K562 (cell line): ENCODE measurements at regions not wholly inside any gene's neighbourhood (a gene's known extent, or its start where the extent isn't known, plus 50 kb on each side); places are given as distances from the start of the nearest gene placed in this dataset.
A peak's percentile ranks its signal among the peaks of the same experiment; 100 is the strongest.
"Not testable (repeated sequence)": the region's sequence is repeated elsewhere in the genome, so short reads cannot be mapped to it uniquely, and the experiment has no call there.

Source experiments
- ATAC-seq: fragments of 200-7000 bp; cut with Tn5 transposase; 3 replicates; pipeline ENCODE4 v1.9.1; 2020; ENCODE audit warnings: moderate library complexity
- BruUV-seq: library from RNA; stranded (reverse); fragments of 400-500 nt; replicated peaks from 2 replicates; lab custom pipeline; 2021; lab: Mats Ljungman, UMichigan
- CTCF ChIA-PET: fragments of 300-600 bp; formaldehyde crosslinking; extraction: SDS; loops from one replicate; lab custom pipeline; 2021; ENCODE audit warnings: low intra/inter-chr PET ratio; lab: Yijun Ruan, JAX
- POLR2A ChIA-PET: fragments of 300-600, 350-650 bp; sonication (Branson Sonifier 250); formaldehyde crosslinking; extraction: SDS; loops from one replicate; lab custom pipeline; 2021; ENCODE audit warnings: antibody characterized with exemption, inconsistent platforms; lab: Yijun Ruan, JAX
- DNase-seq, 4 experiments: peaks; one replicate each; pipeline versions ENCODE4 v3.0.0 to v3.0.0-alpha.2; 2011 to 2018; ENCODE audit warnings: low spot score in 3 of 4, mixed read lengths in 3 of 4; ENCODE audit errors: extremely low read depth in 1 of 4
- FAIRE-seq: peaks from 2 replicates; lab custom pipeline; 2011; peaks lifted over from hg19 to GRCh38; lab: Jason Lieb, UNC
- H2AFZ ChIP-seq: 2 replicates; pipeline ENCODE4 v1.6.0; 2011; ENCODE audit warnings: low read depth, low read length, control low read depth, inconsistent platforms
- H3K27ac ChIP-seq: fragments of 200-600 bp; 3 replicates; pipeline ENCODE4 v1.8.0; 2011; ENCODE audit warnings: low read depth, mild to moderate bottlenecking, control low read depth, inconsistent platforms, low read length, moderate library complexity, mixed read lengths; ENCODE audit errors: extremely low read depth
- H3K27me3 ChIP-seq, 2 experiments: fragments of 300-600 bp in 1 of 2; 2 replicates in 1 of 2; 3 replicates in 1 of 2; pipeline versions ENCODE4 v1.6.0 to v1.8.0; 2011; ENCODE audit warnings: inconsistent platforms in 2 of 2, low read length in 2 of 2, mild to moderate bottlenecking in 1 of 2, mixed read lengths in 1 of 2, moderate library complexity in 1 of 2; ENCODE audit not compliant: control insufficient read depth in 2 of 2, insufficient read depth in 2 of 2
- H3K36me3 ChIP-seq: fragments of 300-600 bp; 3 replicates; pipeline ENCODE4 v1.8.0; 2011; ENCODE audit warnings: mild to moderate bottlenecking, low read length, inconsistent platforms; ENCODE audit not compliant: control insufficient read depth, insufficient read depth
- H3K4me1 ChIP-seq, 2 experiments: fragments of 200-600 bp in 1 of 2; replicated peaks in 1 of 2; 2 replicates in 1 of 2; 3 replicates in 1 of 2; pipeline versions ENCODE4 v1.5.1 to v1.8.0; 2011; ENCODE audit warnings: inconsistent platforms in 2 of 2, low read length in 2 of 2, mild to moderate bottlenecking in 1 of 2, mixed read lengths in 1 of 2, moderate library complexity in 1 of 2; ENCODE audit not compliant: control insufficient read depth in 2 of 2, insufficient read depth in 2 of 2
- H3K4me2 ChIP-seq: 2 replicates; pipeline ENCODE4 v1.6.1; 2011; ENCODE audit warnings: low read length, control low read depth, inconsistent platforms, mixed read lengths; ENCODE audit not compliant: insufficient read depth
- H3K4me3 ChIP-seq: fragments of 200-600 bp; sonication (generic), shearing (Covaris generic); 2 replicates; pipeline ENCODE4 v1.5.1; 2016; ENCODE audit warnings: control low read depth, inconsistent platforms
- H3K79me2 ChIP-seq: fragments of 200-600 bp; 3 replicates; pipeline ENCODE4 v1.8.0; 2011; ENCODE audit warnings: low read length, inconsistent platforms; ENCODE audit not compliant: control insufficient read depth, insufficient read depth
- H3K9ac ChIP-seq, 2 experiments: 2 replicates each; pipeline versions ENCODE4 v1.6.0 to v1.6.1; 2011; ENCODE audit warnings: low read depth in 2 of 2, low read length in 2 of 2, control low read depth in 1 of 2, inconsistent platforms in 1 of 2, mild to moderate bottlenecking in 1 of 2, mixed read lengths in 1 of 2; ENCODE audit not compliant: insufficient read depth in 1 of 2
- H3K9me1 ChIP-seq: one replicate; pipeline ENCODE4 v1.6.0; 2011; ENCODE audit warnings: inconsistent platforms, mild to moderate bottlenecking, low read length, moderate library complexity; ENCODE audit not compliant: control insufficient read depth, insufficient read depth
- H3K9me3 ChIP-seq: replicated peaks from 2 replicates; pipeline ENCODE4 v1.5.1; 2011; ENCODE audit warnings: low read depth, low read length, inconsistent platforms; ENCODE audit not compliant: control insufficient read depth, insufficient read depth
- H4K20me1 ChIP-seq: replicated peaks from 2 replicates; pipeline ENCODE4 v1.6.1; 2011; ENCODE audit warnings: low read length, inconsistent platforms, mixed read lengths; ENCODE audit not compliant: control insufficient read depth, insufficient read depth
- ESRRA ChIP-seq: fragments of 450-650 bp; IDR thresholded peaks from 2 replicates; pipeline ENCODE4 v1.6.1; 2014; ENCODE audit warnings: low read depth, mild to moderate bottlenecking, moderate library complexity, borderline replicate concordance
- NFIC ChIP-seq: fragments of 450-650 bp; IDR thresholded peaks from 2 replicates; pipeline ENCODE4 v1.6.1; 2017; ENCODE audit warnings: mild to moderate bottlenecking, inconsistent platforms
- POLR2G ChIP-seq: fragments of 200-400 bp; formaldehyde crosslinking; IDR thresholded peaks from 2 replicates; pipeline ENCODE4 v1.6.1; 2017; ENCODE audit warnings: low read depth, mild to moderate bottlenecking, antibody characterized with exemption, low read length, moderate library complexity
- SP1 ChIP-seq: sonication (generic); formaldehyde crosslinking; IDR thresholded peaks from 2 replicates; pipeline ENCODE4 v1.8.1; 2022; ENCODE audit warnings: mild to moderate bottlenecking, missing genetic modification reagents
- XRCC3 ChIP-seq: fragments of 450-650 bp; IDR thresholded peaks from 2 replicates; pipeline ENCODE4 v1.6.1; 2017; ENCODE audit warnings: mild to moderate bottlenecking, moderate library complexity
- ZNF121 ChIP-seq: sonication (generic); formaldehyde crosslinking; conservative IDR thresholded peaks from 2 replicates; pipeline ENCODE4 v1.8.0; 2022; ENCODE audit warnings: missing genetic modification reagents
- ZNF146 ChIP-seq: IDR thresholded peaks from one replicate; pipeline ENCODE4 v1.6.1; 2018; ENCODE audit warnings: missing compliant biosample characterization; ENCODE audit not compliant: unreplicated experiment
- ZNF444 ChIP-seq: fragments of 250-450 bp; sonication (Bioruptor Pico); IDR thresholded peaks from 2 replicates; pipeline ENCODE4 v1.4.0; 2020; ENCODE audit warnings: mild to moderate bottlenecking, moderate library complexity
- WGBS: fragments of 100-300 bp; shearing (Covaris generic); methylation state at CpG from one replicate; pipeline ENCODE4 v1.1.6; 2016; ENCODE audit warnings: low coverage, mixed read lengths; ENCODE audit not compliant: insufficient coverage; ENCODE audit errors: missing lambda C conversion rate; 5-methylcytosine and 5-hydroxymethylcytosine counted together
- in situ Hi-C: fragments of 300-500 bp; cut with MboI; formaldehyde crosslinking; loops from 4 replicates; pipeline ENCODE4 v1.15.0; 2018; ENCODE audit warnings: inconsistent platforms, mixed read lengths
- intact Hi-C: fragments of 100-400 bp; cut with micrococcal nuclease; formaldehyde crosslinking; loops from 2 replicates; pipeline ENCODE4 v1.14.2; 2022
- TF ChIP-seq, protein P1 (sequence below): fragments of 250-450 bp; sonication (Bioruptor Pico); IDR thresholded peaks from 2 replicates; pipeline ENCODE4 v1.6.1; 2021; ENCODE audit warnings: mild to moderate bottlenecking

DNA sequence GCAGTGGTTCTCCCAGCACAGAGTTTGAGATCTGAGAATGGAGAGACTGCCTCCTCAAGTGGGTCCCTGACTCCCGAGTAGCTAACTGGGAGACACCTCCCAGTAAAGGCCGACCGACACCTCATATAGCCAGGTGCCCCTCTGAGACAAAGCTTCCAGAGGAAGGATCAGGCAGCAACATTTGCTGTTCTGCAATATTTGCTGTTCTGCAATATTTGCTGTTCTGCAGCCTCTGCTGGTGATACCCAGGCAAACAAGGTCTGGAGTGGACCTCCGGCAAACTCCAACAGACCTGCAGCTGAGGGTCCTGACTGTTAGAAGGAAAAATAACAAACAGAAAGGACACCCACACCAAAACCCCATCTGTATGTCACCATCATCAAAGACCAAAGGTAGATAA lies 560.2 kb downstream of the SOX5 start:
- H3K27ac ChIP-seq, BruUV-seq, H3K36me3 ChIP-seq, DNase-seq, H3K4me2 ChIP-seq, H3K4me3 ChIP-seq, H3K9me3 ChIP-seq, in situ Hi-C loops, H3K9me1 ChIP-seq, H3K79me2 ChIP-seq, FAIRE-seq, H4K20me1 ChIP-seq, H2AFZ ChIP-seq, H3K9ac ChIP-seq, CTCF ChIA-PET, H3K4me1 ChIP-seq, intact Hi-C loops, ATAC-seq, H3K27me3 ChIP-seq: not testable (repeated sequence)
- 93% methylated on average over 2 of the region's 4 CpGs for WGBS
- POLR2A ChIA-PET = interaction anchor here (0.9 kb wide), 1 partner anchor 16 kb away, joined by 3 read pairs; no protein-coding TSS in a partner anchor

DNA sequence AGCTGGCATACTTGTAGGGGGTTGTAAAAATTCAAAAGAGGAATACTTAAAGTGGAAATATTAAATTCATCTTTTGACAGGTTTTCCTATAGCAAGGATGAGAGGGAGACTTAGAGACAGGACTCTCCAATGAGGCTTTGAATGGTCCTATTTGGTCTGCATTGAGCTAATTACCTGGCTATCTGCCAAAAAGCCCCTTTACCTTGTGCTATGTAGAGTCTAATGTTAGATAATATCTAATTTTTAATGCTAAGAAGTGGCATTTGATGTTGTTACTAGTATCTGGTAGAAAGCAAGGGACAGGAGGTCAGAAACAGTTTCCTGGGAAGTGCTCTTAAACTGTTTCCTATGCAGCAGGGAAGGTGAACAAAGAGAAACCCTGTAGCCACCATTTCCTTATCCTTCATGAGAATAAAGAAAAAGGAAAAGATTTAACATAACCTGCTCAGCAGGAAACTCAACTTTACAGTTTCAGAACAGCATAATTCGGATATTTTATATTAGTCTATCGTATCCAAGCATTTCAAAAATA lies 550.0 kb downstream of the SOX5 start:
- Histone ChIP-seq H2AFZ (no peak overlapping the region), H4K20me1 (no peaks in the 10 kb centered on the region), H3K9me1 (no peaks in the 10 kb centered on the region), H3K27me3 (no peaks in the 10 kb centered on the region), H3K9me3 (no peaks in the 10 kb centered on the region), H3K9ac (no peak overlapping the region), H3K4me1 (no peaks in the 10 kb centered on the region), H3K4me2 (no peak overlapping the region), H3K79me2 (no peaks in the 10 kb centered on the region), H3K36me3 (no peaks in the 10 kb centered on the region), H3K4me3 (no peak overlapping the region), H3K27ac (no peak overlapping the region)
- no TSS peak for BruUV-seq
- DNase-seq = no peak
- CTCF ChIA-PET = no interaction called here
- 43% methylated on average over 2 of the region's 2 CpGs for WGBS
- POLR2A ChIA-PET = no interaction called here
- no peak for TF ChIP-seq XRCC3
- no peak for TF ChIP-seq ESRRA
- no peak for TF ChIP-seq POLR2G
- TF ChIP-seq, protein P1, sequence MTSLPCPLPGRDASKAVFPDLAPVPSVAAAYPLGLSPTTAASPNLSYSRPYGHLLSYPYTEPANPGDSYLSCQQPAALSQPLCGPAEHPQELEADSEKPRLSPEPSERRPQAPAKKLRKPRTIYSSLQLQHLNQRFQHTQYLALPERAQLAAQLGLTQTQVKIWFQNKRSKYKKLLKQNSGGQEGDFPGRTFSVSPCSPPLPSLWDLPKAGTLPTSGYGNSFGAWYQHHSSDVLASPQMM = no peak
- no peak for TF ChIP-seq SP1
- no peak for TF ChIP-seq ZNF121 (CRISPR knock-in tag)
- no peak for TF ChIP-seq ZNF444
- no peak for TF ChIP-seq ZNF146 (CRISPR knock-in tag)
- peak; percentile 69 for TF ChIP-seq NFIC
- no peak for ATAC-seq
- intact Hi-C loops (no loop called here), in situ Hi-C loops (no loop called here)
- no peak for FAIRE-seq
